PC-3 (cell line): ENCODE measurements at regions not wholly inside any gene's neighbourhood (a gene's known extent, or its start where the extent isn't known, plus 50 kb on each side); places are given as distances from the start of the nearest gene placed in this dataset.
A peak's percentile ranks its signal among the peaks of the same experiment; 100 is the strongest.

Experiments used
- ATAC-seq: fragments of 200-7000 bp; cut with Tn5 transposase; 2 replicates; pipeline ENCODE4 v1.9.1; 2020; ENCODE audit warnings: mild to moderate bottlenecking, moderate library complexity
- BruUV-seq: library from RNA; stranded (reverse); fragments of 400-500 nt; replicated peaks from 2 replicates; lab custom pipeline; 2021; lab: Mats Ljungman, UMichigan
- CTCF ChIA-PET: fragments of 300-600 bp; sonication (Branson Sonifier 250); formaldehyde crosslinking; loops from one replicate; lab custom pipeline; 2022; ENCODE audit warnings: antibody characterized with exemption; lab: Charles Lee
- POLR2A ChIA-PET: fragments of 300-600 bp; sonication (Branson Sonifier 250); formaldehyde crosslinking; loops from one replicate; lab custom pipeline; 2022; ENCODE audit warnings: antibody characterized with exemption; ENCODE audit not compliant: unreplicated experiment; lab: Charles Lee
- DNase-seq: peaks from one replicate; pipeline ENCODE4 v3.0.0-alpha.2; 2015
- H2AFZ ChIP-seq: fragments of 300-600 bp; sonication (generic); 2 replicates; pipeline ENCODE4 v1.6.0; 2016; ENCODE audit warnings: antibody characterized with exemption, low read length
- H3F3A ChIP-seq: fragments of 300-600 bp; sonication (generic); one replicate; pipeline ENCODE4 v1.6.0; 2017; ENCODE audit warnings: antibody characterized with exemption, low read length, control low read depth, mild to moderate bottlenecking; ENCODE audit not compliant: unreplicated experiment
- H3K27ac ChIP-seq: fragments of 300-600 bp; sonication (generic); 2 replicates; pipeline ENCODE4 v1.5.1; 2016; ENCODE audit warnings: mild to moderate bottlenecking, low read length
- H3K27me3 ChIP-seq: fragments of 300-600 bp; sonication (generic); 2 replicates; pipeline ENCODE4 v1.6.1; 2016; ENCODE audit warnings: low read length, mixed read lengths
- H3K36me3 ChIP-seq: fragments of 300-600 bp; sonication (generic); 2 replicates; pipeline ENCODE4 v1.6.1; 2016; ENCODE audit warnings: low read depth, mixed run types, low read length, mixed read lengths
- H3K4me1 ChIP-seq: fragments of 300-600 bp; sonication (generic); 2 replicates; pipeline ENCODE4 v1.5.1; 2016; ENCODE audit warnings: low read length; ENCODE audit not compliant: insufficient read depth
- H3K4me2 ChIP-seq: fragments of 300-600 bp; sonication (generic); 2 replicates; pipeline ENCODE4 v1.6.0; 2016; ENCODE audit warnings: low read length
- H3K4me3 ChIP-seq: fragments of 300-600 bp; sonication (generic); 2 replicates; pipeline ENCODE4 v1.5.1; 2016; ENCODE audit warnings: mild to moderate bottlenecking, low read length, mixed read lengths
- H3K79me2 ChIP-seq: fragments of 300-600 bp; sonication (generic); 2 replicates; pipeline ENCODE4 v1.6.1; 2017; ENCODE audit warnings: low read length, mixed read lengths
- H3K9ac ChIP-seq: fragments of 300-600 bp; sonication (generic); 2 replicates; pipeline ENCODE4 v1.6.0; 2016; ENCODE audit warnings: mild to moderate bottlenecking, low read length
- H3K9me2 ChIP-seq: fragments of 300-600 bp; sonication (generic); replicated peaks from 2 replicates; pipeline ENCODE4 v1.6.1; 2016; ENCODE audit warnings: mixed run types, low read length, mixed read lengths
- H3K9me3 ChIP-seq: fragments of 300-600 bp; sonication (generic); 2 replicates; pipeline ENCODE4 v1.6.1; 2016; ENCODE audit warnings: low read length, mixed read lengths
- H4K20me1 ChIP-seq: fragments of 300-600 bp; sonication (generic); 2 replicates; pipeline ENCODE4 v1.6.1; 2016; ENCODE audit warnings: low read length, mixed read lengths
- EZH2 ChIP-seq: fragments of 300-600 bp; sonication (generic); IDR thresholded peaks from one replicate; pipeline ENCODE4 v1.6.1; 2017; ENCODE audit warnings: antibody characterized with exemption, mild to moderate bottlenecking, low read length; ENCODE audit not compliant: unreplicated experiment
- EZH2phosphoT487 ChIP-seq: fragments of 300-600 bp; sonication (generic); IDR thresholded peaks from 2 replicates; pipeline ENCODE4 v1.6.1; 2018; ENCODE audit warnings: mild to moderate bottlenecking, antibody characterized with exemption, low read length, borderline replicate concordance
- intact Hi-C: fragments of 100-400 bp; cut with micrococcal nuclease; formaldehyde crosslinking; loops from 2 replicates; pipeline ENCODE4 v1.9.0; 2023
- TF ChIP-seq, protein P1 (sequence below): fragments of 300-600 bp; sonication (generic); conservative IDR thresholded peaks from 2 replicates; pipeline ENCODE4 v1.5.1; 2017; ENCODE audit warnings: antibody characterized with exemption, low read depth, mild to moderate bottlenecking, low read length

DNA sequence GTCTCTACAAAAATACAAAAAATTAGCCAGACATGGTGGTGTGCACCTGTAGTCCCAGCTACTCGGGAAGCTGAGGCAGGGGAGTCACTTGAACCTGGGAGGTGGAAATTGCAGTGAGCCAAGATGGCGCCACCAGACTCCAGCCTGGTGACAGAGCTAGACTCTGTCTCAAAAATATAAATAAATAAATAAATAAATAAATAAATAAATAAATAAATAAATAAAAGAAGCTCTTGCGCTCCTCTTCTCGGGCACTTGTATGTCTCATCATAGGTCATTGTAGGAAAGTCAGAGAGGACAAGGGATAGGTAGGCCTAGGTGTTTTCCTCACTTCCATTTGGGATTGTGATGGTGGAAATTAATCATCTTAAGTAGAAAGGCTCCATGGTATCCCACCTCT is 252.8 kb downstream of the PIK3R1 start:
- BruUV-seq: no TSS peak

DNA sequence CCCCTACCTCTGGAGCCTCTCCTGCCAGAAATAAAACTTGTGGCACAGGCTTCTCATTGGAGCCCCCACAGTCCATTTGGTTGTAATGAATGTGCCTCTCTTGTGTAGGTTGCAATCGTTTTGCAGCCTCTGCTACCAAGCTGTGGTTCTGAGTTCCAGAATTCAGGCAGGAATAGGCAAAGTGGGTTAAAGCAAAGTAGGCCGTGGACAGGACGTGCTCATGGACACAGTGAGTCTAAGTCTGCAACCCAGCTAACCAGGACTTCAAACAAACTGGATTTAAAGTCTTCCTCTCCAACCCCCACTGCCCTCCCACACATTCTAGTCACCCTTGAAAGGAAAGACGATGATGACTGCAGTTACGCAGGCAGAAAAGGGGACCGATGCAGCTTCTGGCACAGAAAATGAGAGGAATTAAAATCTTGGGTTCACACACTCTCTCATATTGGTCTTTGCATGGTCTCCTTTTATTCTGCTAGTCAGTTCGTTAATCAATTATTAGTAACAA is 260.0 kb downstream of the PIK3R1 start:
- Histone ChIP-seq H3K4me3 (no peak overlapping the region), H3K4me2 (no peak overlapping the region), H4K20me1 (no peaks in the 10 kb centered on the region), H3K36me3 (no peaks in the 10 kb centered on the region), H3K9ac (no peak overlapping the region), H3F3A (no peaks in the 10 kb centered on the region), H3K27me3 (no peaks in the 10 kb centered on the region), H2AFZ (no peak overlapping the region), H3K4me1 (no peaks in the 10 kb centered on the region), H3K79me2 (no peaks in the 10 kb centered on the region), H3K27ac (no peak overlapping the region), H3K9me2 (no peaks in the 10 kb centered on the region), H3K9me3 (no peaks in the 10 kb centered on the region)
- ChIA-PET POLR2A (no interaction called here), CTCF (no interaction called here)
- TF ChIP-seq EZH2 (no peak), EZH2phosphoT487 (no peak)
- TF ChIP-seq, protein P1, sequence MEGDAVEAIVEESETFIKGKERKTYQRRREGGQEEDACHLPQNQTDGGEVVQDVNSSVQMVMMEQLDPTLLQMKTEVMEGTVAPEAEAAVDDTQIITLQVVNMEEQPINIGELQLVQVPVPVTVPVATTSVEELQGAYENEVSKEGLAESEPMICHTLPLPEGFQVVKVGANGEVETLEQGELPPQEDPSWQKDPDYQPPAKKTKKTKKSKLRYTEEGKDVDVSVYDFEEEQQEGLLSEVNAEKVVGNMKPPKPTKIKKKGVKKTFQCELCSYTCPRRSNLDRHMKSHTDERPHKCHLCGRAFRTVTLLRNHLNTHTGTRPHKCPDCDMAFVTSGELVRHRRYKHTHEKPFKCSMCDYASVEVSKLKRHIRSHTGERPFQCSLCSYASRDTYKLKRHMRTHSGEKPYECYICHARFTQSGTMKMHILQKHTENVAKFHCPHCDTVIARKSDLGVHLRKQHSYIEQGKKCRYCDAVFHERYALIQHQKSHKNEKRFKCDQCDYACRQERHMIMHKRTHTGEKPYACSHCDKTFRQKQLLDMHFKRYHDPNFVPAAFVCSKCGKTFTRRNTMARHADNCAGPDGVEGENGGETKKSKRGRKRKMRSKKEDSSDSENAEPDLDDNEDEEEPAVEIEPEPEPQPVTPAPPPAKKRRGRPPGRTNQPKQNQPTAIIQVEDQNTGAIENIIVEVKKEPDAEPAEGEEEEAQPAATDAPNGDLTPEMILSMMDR: no peak
- intact Hi-C loops: no loop called here
- no peak for DNase-seq
- no TSS peak for BruUV-seq
- ATAC-seq: no peak

More for the DNA sequence above, 252.8 kb downstream of the PIK3R1 start:
- intact Hi-C loops: no loop called here
- DNase-seq: no peak
- ChIA-PET CTCF (no interaction called here), POLR2A (no interaction called here)
- no peaks in the 10 kb centered on the region for H3K79me2 ChIP-seq
- no peaks in the 10 kb centered on the region for H3K9me2 ChIP-seq
- ATAC-seq: no peak
- no peaks in the 10 kb centered on the region for H3F3A ChIP-seq
- H3K27ac ChIP-seq: no peak overlapping the region
- no peak for TF ChIP-seq EZH2phosphoT487
- TF ChIP-seq, protein P1: no peak
- TF ChIP-seq EZH2: no peak
- no peaks in the 10 kb centered on the region for H3K4me1 ChIP-seq
- no peaks in the 10 kb centered on the region for H3K27me3 ChIP-seq
- H4K20me1 ChIP-seq: no peaks in the 10 kb centered on the region
- H3K36me3 ChIP-seq: no peaks in the 10 kb centered on the region
- no peak overlapping the region for H3K9ac ChIP-seq
- no peaks in the 10 kb centered on the region for H3K9me3 ChIP-seq
- no peak overlapping the region for H3K4me2 ChIP-seq
- no peak overlapping the region for H2AFZ ChIP-seq
- no peak overlapping the region for H3K4me3 ChIP-seq

GRCh38 chr5:68476854-68477253 is 261.3 kb downstream of the PIK3R1 start:
- Histone ChIP-seq H3K79me2 (no peaks in the 10 kb centered on the region), H3K36me3 (no peaks in the 10 kb centered on the region), H4K20me1 (no peaks in the 10 kb centered on the region), H3K9ac (no peak overlapping the region), H3K4me2 (no peak overlapping the region), H3K4me3 (no peak overlapping the region), H3K9me2 (no peaks in the 10 kb centered on the region), H3K27ac (no peak overlapping the region), H3K4me1 (no peaks in the 10 kb centered on the region), H2AFZ (no peak overlapping the region), H3F3A (no peaks in the 10 kb centered on the region), H3K27me3 (no peaks in the 10 kb centered on the region), H3K9me3 (no peaks in the 10 kb centered on the region)
- no TSS peak for BruUV-seq
- intact Hi-C loops: no loop called here
- no peak for ATAC-seq
- CTCF ChIA-PET: no interaction called here
- no peak for DNase-seq
- TF ChIP-seq EZH2phosphoT487: no peak
- TF ChIP-seq, protein P1: 0 out of 2 replicates have a peak, but pooled peaks have one; percentile 13
- POLR2A ChIA-PET: no interaction called here
